ACHN (cell line): ENCODE measurements at regions not wholly inside any gene's neighbourhood (a gene's known extent, or its start where the extent isn't known, plus 50 kb on each side); places are given as distances from the start of the nearest gene placed in this dataset.

Source experiments
- DNase-seq: peaks from one replicate; pipeline ENCODE4 v3.0.0-alpha.2; 2015
- in situ Hi-C: cut with HindIII; loops from 2 replicates; pipeline ENCODE4 v1.10.0; 2017; ENCODE audit warnings: low sequenced_read_pairs, low pct_ligation_motif_present, low pct_unique_long_range_greater_than_20kb

- in situ Hi-C loops: no loop called here
- DNase-seq: no peak
These were observed 827.5 kb upstream of the SALL3 start for GRCh38 chr18:78151948-78152725.

GRCh38 chr18:78153362-78153761 lies 826.3 kb upstream of the SALL3 start:
- DNase-seq: no peak
- in situ Hi-C loops: no loop called here

- DNase-seq: no peak
- in situ Hi-C loops: no loop called here
These were observed 825.2 kb upstream of the SALL3 start for GRCh38 chr18:78154444-78154843.

- in situ Hi-C loops: no loop called here
These were observed 824.8 kb upstream of the SALL3 start for GRCh38 chr18:78154853-78155252.

GRCh38 chr18:78156466-78156865 lies 823.2 kb upstream of the SALL3 start:
- no peak for DNase-seq
- in situ Hi-C loops: no loop called here

More at GRCh38 chr18:78154853-78155252, 824.8 kb upstream of the SALL3 start:
- no peak for DNase-seq

- no peak for DNase-seq
- in situ Hi-C loops: no loop called here
These were observed 820.7 kb upstream of the SALL3 start for GRCh38 chr18:78158943-78159342.

- DNase-seq: no peak
- in situ Hi-C loops: no loop called here
These were observed 820.2 kb upstream of the SALL3 start for GRCh38 chr18:78159397-78159796.

- in situ Hi-C loops: no loop called here
These were observed 818.5 kb upstream of the SALL3 start for GRCh38 chr18:78160961-78161656.

GRCh38 chr18:78165525-78165924 lies 814.1 kb upstream of the SALL3 start:
- in situ Hi-C loops: no loop called here

More at GRCh38 chr18:78160961-78161656, 818.5 kb upstream of the SALL3 start:
- DNase-seq: no peak

GRCh38 chr18:78168526-78168925 lies 811.1 kb upstream of the SALL3 start:
- DNase-seq: no peak
- in situ Hi-C loops: no loop called here

More at GRCh38 chr18:78165525-78165924, 814.1 kb upstream of the SALL3 start:
- DNase-seq: no peak

- in situ Hi-C loops: no loop called here
These were observed 810.3 kb upstream of the SALL3 start for GRCh38 chr18:78169174-78169864.

GRCh38 chr18:78171954-78172353 lies 807.7 kb upstream of the SALL3 start:
- in situ Hi-C loops: no loop called here
- DNase-seq: no peak

More at GRCh38 chr18:78169174-78169864, 810.3 kb upstream of the SALL3 start:
- no peak for DNase-seq

GRCh38 chr18:78174737-78175136 lies 804.9 kb upstream of the SALL3 start:
- DNase-seq: no peak
- in situ Hi-C loops: no loop called here

GRCh38 chr18:78178812-78179211 lies 800.8 kb upstream of the SALL3 start:
- DNase-seq: no peak

GRCh38 chr18:78180741-78181140 lies 798.9 kb upstream of the SALL3 start:
- in situ Hi-C loops: no loop called here
- no peak for DNase-seq

More at GRCh38 chr18:78178812-78179211, 800.8 kb upstream of the SALL3 start:
- in situ Hi-C loops: no loop called here

GRCh38 chr18:78183815-78184214 lies 795.8 kb upstream of the SALL3 start:
- in situ Hi-C loops: no loop called here

GRCh38 chr18:78191276-78191675 lies 788.3 kb upstream of the SALL3 start:
- DNase-seq: no peak
- in situ Hi-C loops: no loop called here

More at GRCh38 chr18:78183815-78184214, 795.8 kb upstream of the SALL3 start:
- DNase-seq: no peak

- in situ Hi-C loops: no loop called here
- DNase-seq: no peak
These were observed 787.6 kb upstream of the SALL3 start for GRCh38 chr18:78192054-78192453.

- DNase-seq: no peak
- in situ Hi-C loops: no loop called here
These were observed 783.3 kb upstream of the SALL3 start for GRCh38 chr18:78196280-78196679.
